PC-3 (cell line): ENCODE measurements at regions not wholly inside any gene's neighbourhood (a gene's known extent, or its start where the extent isn't known, plus 50 kb on each side); places are given as distances from the start of the nearest gene placed in this dataset.

Experiments used
- ATAC-seq: fragments of 200-7000 bp; cut with Tn5 transposase; 2 replicates; pipeline ENCODE4 v1.9.1; 2020; ENCODE audit warnings: mild to moderate bottlenecking, moderate library complexity
- BruUV-seq: library from RNA; stranded (reverse); fragments of 400-500 nt; replicated peaks from 2 replicates; lab custom pipeline; 2021; lab: Mats Ljungman, UMichigan
- CTCF ChIA-PET: fragments of 300-600 bp; sonication (Branson Sonifier 250); formaldehyde crosslinking; loops from one replicate; lab custom pipeline; 2022; ENCODE audit warnings: antibody characterized with exemption; lab: Charles Lee
- POLR2A ChIA-PET: fragments of 300-600 bp; sonication (Branson Sonifier 250); formaldehyde crosslinking; loops from one replicate; lab custom pipeline; 2022; ENCODE audit warnings: antibody characterized with exemption; ENCODE audit not compliant: unreplicated experiment; lab: Charles Lee
- DNase-seq: peaks from one replicate; pipeline ENCODE4 v3.0.0-alpha.2; 2015
- H2AFZ ChIP-seq: fragments of 300-600 bp; sonication (generic); 2 replicates; pipeline ENCODE4 v1.6.0; 2016; ENCODE audit warnings: antibody characterized with exemption, low read length
- H3F3A ChIP-seq: fragments of 300-600 bp; sonication (generic); one replicate; pipeline ENCODE4 v1.6.0; 2017; ENCODE audit warnings: antibody characterized with exemption, low read length, control low read depth, mild to moderate bottlenecking; ENCODE audit not compliant: unreplicated experiment
- H3K27ac ChIP-seq: fragments of 300-600 bp; sonication (generic); 2 replicates; pipeline ENCODE4 v1.5.1; 2016; ENCODE audit warnings: mild to moderate bottlenecking, low read length
- H3K27me3 ChIP-seq: fragments of 300-600 bp; sonication (generic); 2 replicates; pipeline ENCODE4 v1.6.1; 2016; ENCODE audit warnings: low read length, mixed read lengths
- H3K36me3 ChIP-seq: fragments of 300-600 bp; sonication (generic); 2 replicates; pipeline ENCODE4 v1.6.1; 2016; ENCODE audit warnings: low read depth, mixed run types, low read length, mixed read lengths
- H3K4me1 ChIP-seq: fragments of 300-600 bp; sonication (generic); 2 replicates; pipeline ENCODE4 v1.5.1; 2016; ENCODE audit warnings: low read length; ENCODE audit not compliant: insufficient read depth
- H3K4me2 ChIP-seq: fragments of 300-600 bp; sonication (generic); 2 replicates; pipeline ENCODE4 v1.6.0; 2016; ENCODE audit warnings: low read length
- H3K4me3 ChIP-seq: fragments of 300-600 bp; sonication (generic); 2 replicates; pipeline ENCODE4 v1.5.1; 2016; ENCODE audit warnings: mild to moderate bottlenecking, low read length, mixed read lengths
- H3K79me2 ChIP-seq: fragments of 300-600 bp; sonication (generic); 2 replicates; pipeline ENCODE4 v1.6.1; 2017; ENCODE audit warnings: low read length, mixed read lengths
- H3K9ac ChIP-seq: fragments of 300-600 bp; sonication (generic); 2 replicates; pipeline ENCODE4 v1.6.0; 2016; ENCODE audit warnings: mild to moderate bottlenecking, low read length
- H3K9me2 ChIP-seq: fragments of 300-600 bp; sonication (generic); replicated peaks from 2 replicates; pipeline ENCODE4 v1.6.1; 2016; ENCODE audit warnings: mixed run types, low read length, mixed read lengths
- H3K9me3 ChIP-seq: fragments of 300-600 bp; sonication (generic); 2 replicates; pipeline ENCODE4 v1.6.1; 2016; ENCODE audit warnings: low read length, mixed read lengths
- H4K20me1 ChIP-seq: fragments of 300-600 bp; sonication (generic); 2 replicates; pipeline ENCODE4 v1.6.1; 2016; ENCODE audit warnings: low read length, mixed read lengths
- EZH2 ChIP-seq: fragments of 300-600 bp; sonication (generic); IDR thresholded peaks from one replicate; pipeline ENCODE4 v1.6.1; 2017; ENCODE audit warnings: antibody characterized with exemption, mild to moderate bottlenecking, low read length; ENCODE audit not compliant: unreplicated experiment
- EZH2phosphoT487 ChIP-seq: fragments of 300-600 bp; sonication (generic); IDR thresholded peaks from 2 replicates; pipeline ENCODE4 v1.6.1; 2018; ENCODE audit warnings: mild to moderate bottlenecking, antibody characterized with exemption, low read length, borderline replicate concordance
- intact Hi-C: fragments of 100-400 bp; cut with micrococcal nuclease; formaldehyde crosslinking; loops from 2 replicates; pipeline ENCODE4 v1.9.0; 2023
- TF ChIP-seq, protein P1 (sequence below): fragments of 300-600 bp; sonication (generic); conservative IDR thresholded peaks from 2 replicates; pipeline ENCODE4 v1.5.1; 2017; ENCODE audit warnings: antibody characterized with exemption, low read depth, mild to moderate bottlenecking, low read length

DNA sequence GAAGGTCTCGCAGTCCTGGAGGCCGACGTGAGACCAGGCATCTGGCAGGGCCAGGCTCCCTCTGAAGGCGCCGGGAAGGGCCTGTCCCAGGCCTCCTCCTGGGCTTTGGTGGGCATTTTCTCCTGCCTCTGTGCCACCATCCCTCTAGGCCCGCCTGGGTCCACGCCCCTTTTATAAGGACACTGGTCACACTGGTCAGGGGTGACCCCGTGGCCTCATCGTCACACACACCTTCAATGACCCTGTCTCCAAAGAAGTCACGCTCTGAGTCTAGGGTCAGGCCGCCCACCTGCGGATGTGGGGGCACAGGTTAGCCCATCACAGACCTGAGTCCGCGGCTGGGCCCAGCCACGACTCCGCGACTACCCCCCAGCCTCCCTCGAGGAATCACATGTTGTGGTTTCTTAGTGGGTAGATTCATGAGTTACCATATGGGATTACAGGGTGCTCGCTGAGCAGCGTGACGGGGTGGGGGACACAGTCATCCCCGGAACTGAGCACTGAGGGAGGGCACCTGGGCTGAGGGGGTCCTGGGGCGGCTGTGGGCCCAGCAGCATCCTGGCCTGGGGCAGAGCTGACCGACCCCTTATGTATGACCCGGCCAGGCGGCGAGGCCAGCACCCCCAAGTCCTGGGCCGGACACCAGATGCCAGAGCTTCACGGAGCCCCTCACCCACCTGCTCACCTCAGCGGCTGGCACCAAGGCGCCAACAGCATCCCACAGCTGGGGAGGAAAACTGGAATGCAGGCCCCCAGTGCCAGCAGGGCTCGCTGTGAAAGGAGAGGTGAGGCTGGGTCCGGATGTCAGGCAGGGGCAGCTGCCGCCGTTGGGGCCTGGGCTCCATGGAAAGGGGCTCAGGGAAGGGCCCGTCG is 115.9 kb downstream of the DLL1 start:
- Histone ChIP-seq H3K79me2 (no peaks in the 10 kb centered on the region), H3K4me2 (no peak overlapping the region), H3K27ac (no peak overlapping the region), H3K9ac (no peak overlapping the region), H2AFZ (no peak overlapping the region), H3F3A (no peaks in the 10 kb centered on the region), H3K27me3 (peaks cover 6% of the 10 kb centered on the region; the same call in 1 of the 2 replicates), H3K4me1 (peaks cover 29% of the 10 kb centered on the region), H4K20me1 (no peaks in the 10 kb centered on the region), H3K9me2 (no peaks in the 10 kb centered on the region), H3K9me3 (no peaks in the 10 kb centered on the region), H3K36me3 (no peaks in the 10 kb centered on the region), H3K4me3 (no peak overlapping the region)
- ATAC-seq = no peak
- no TSS peak for BruUV-seq
- intact Hi-C loops = no loop called here
- POLR2A ChIA-PET = no interaction called here
- DNase-seq = no peak
- CTCF ChIA-PET = no interaction called here
- TF ChIP-seq EZH2phosphoT487 (no peak), EZH2 (no peak)
- TF ChIP-seq, protein P1, sequence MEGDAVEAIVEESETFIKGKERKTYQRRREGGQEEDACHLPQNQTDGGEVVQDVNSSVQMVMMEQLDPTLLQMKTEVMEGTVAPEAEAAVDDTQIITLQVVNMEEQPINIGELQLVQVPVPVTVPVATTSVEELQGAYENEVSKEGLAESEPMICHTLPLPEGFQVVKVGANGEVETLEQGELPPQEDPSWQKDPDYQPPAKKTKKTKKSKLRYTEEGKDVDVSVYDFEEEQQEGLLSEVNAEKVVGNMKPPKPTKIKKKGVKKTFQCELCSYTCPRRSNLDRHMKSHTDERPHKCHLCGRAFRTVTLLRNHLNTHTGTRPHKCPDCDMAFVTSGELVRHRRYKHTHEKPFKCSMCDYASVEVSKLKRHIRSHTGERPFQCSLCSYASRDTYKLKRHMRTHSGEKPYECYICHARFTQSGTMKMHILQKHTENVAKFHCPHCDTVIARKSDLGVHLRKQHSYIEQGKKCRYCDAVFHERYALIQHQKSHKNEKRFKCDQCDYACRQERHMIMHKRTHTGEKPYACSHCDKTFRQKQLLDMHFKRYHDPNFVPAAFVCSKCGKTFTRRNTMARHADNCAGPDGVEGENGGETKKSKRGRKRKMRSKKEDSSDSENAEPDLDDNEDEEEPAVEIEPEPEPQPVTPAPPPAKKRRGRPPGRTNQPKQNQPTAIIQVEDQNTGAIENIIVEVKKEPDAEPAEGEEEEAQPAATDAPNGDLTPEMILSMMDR = no peak

- intact Hi-C loops = no loop called here
- Histone ChIP-seq H2AFZ (no peak overlapping the region), H3K9ac (no peak overlapping the region), H3K27ac (no peak overlapping the region), H4K20me1 (no peaks in the 10 kb centered on the region), H3K4me1 (peaks cover 21% of the 10 kb centered on the region), H3K9me2 (no peaks in the 10 kb centered on the region), H3K4me3 (no peak overlapping the region), H3K9me3 (no peaks in the 10 kb centered on the region), H3K36me3 (no peaks in the 10 kb centered on the region), H3K79me2 (no peaks in the 10 kb centered on the region), H3K27me3 (peaks cover 6% of the 10 kb centered on the region; the same call in 1 of the 2 replicates), H3K4me2 (no peak overlapping the region), H3F3A (no peaks in the 10 kb centered on the region)
- no peak for TF ChIP-seq EZH2
- no peak for TF ChIP-seq EZH2phosphoT487
- TF ChIP-seq, protein P1 = no peak
- ChIA-PET CTCF (no interaction called here), POLR2A (no interaction called here)
- no TSS peak for BruUV-seq
- ATAC-seq (no peak), DNase-seq (no peak)
Measured at GRCh38 chr6:170174124-170174770, 116.6 kb downstream of the DLL1 start.

DNA sequence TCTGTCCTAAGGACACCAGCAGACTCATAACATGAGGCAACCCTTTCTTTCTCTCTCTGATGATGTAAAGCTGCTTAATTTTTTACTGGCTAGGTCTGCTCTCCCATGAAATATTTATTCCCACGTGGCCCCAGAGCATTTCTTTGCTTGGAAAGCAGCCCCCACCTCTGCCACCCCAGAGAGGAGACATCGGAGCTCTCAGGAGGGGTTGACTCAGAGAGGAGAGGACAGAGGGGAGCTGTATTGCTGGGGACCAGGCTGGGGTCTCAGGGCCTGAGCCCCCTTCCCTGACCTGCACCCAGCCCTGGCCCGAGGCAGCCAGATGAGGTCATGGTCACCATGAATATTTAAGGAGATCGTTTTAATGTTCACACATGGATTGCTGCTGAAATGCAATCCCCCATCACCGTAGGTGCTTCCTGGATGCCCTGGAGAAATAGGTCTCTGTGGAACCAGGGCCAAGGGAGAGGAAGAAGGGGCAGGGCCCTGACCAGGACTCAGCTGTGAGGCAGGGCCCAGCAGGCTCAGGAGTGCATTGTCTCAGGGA is 117.5 kb downstream of the DLL1 start:
- Histone ChIP-seq H4K20me1 (no peaks in the 10 kb centered on the region), H3K9ac (no peak overlapping the region), H3K27me3 (peaks cover 7% of the 10 kb centered on the region; the same call in 1 of the 2 replicates), H3K9me3 (no peaks in the 10 kb centered on the region), H3K4me3 (no peak overlapping the region), H3K27ac (no peak overlapping the region), H3F3A (no peaks in the 10 kb centered on the region), H3K79me2 (no peaks in the 10 kb centered on the region), H3K4me1 (peaks cover 15% of the 10 kb centered on the region), H2AFZ (no peak overlapping the region), H3K36me3 (no peaks in the 10 kb centered on the region), H3K4me2 (no peak overlapping the region), H3K9me2 (no peaks in the 10 kb centered on the region)
- ChIA-PET POLR2A (no interaction called here), CTCF (no interaction called here)
- ATAC-seq (no peak), DNase-seq (no peak)
- BruUV-seq = no TSS peak
- intact Hi-C loops = no loop called here
- no peak for TF ChIP-seq EZH2phosphoT487
